Loucy (cell line): ENCODE measurements at regions not wholly inside any gene's neighbourhood (a gene's known extent, or its start where the extent isn't known, plus 50 kb on each side); places are given as distances from the start of the nearest gene placed in this dataset.

Experiments used
- H2AFZ ChIP-seq: fragments of 200-600 bp; sonication (generic); 2 replicates; pipeline ENCODE4 v1.6.0; 2016; ENCODE audit warnings: antibody characterized with exemption, mild to moderate bottlenecking, low read length, moderate library complexity
- H3F3A ChIP-seq: fragments of 200-600 bp; 2 replicates; pipeline ENCODE4 v1.6.0; 2016; ENCODE audit warnings: antibody characterized with exemption, low read depth, mild to moderate bottlenecking
- H3K27me3 ChIP-seq: fragments of 200-600 bp; sonication (generic); 2 replicates; pipeline ENCODE4 v1.6.1; 2014; ENCODE audit warnings: low read length, mild to moderate bottlenecking; ENCODE audit not compliant: insufficient read depth, poor library complexity, severe bottlenecking
- H3K36me3 ChIP-seq: fragments of 200-600 bp; sonication (generic); 2 replicates; pipeline ENCODE4 v1.6.1; 2016; ENCODE audit warnings: low read length; ENCODE audit not compliant: insufficient read depth
- H3K4me1 ChIP-seq: fragments of 200-600 bp; sonication (generic); 2 replicates; pipeline ENCODE4 v1.5.1; 2014; ENCODE audit warnings: low read length, mild to moderate bottlenecking; ENCODE audit not compliant: insufficient read depth, poor library complexity, severe bottlenecking
- H3K4me2 ChIP-seq: fragments of 200-600 bp; sonication (generic); 2 replicates; pipeline ENCODE4 v1.6.0; 2014; ENCODE audit warnings: antibody characterized with exemption, low read length, low read depth, mild to moderate bottlenecking; ENCODE audit not compliant: poor library complexity, severe bottlenecking
- H3K4me3 ChIP-seq: fragments of 200-600 bp; sonication (generic); 2 replicates; pipeline ENCODE4 v1.5.1; 2014; ENCODE audit warnings: low read length, mild to moderate bottlenecking, mixed read lengths; ENCODE audit not compliant: poor library complexity, severe bottlenecking
- H3K79me2 ChIP-seq: fragments of 200-600 bp; sonication (generic); 2 replicates; pipeline ENCODE4 v1.6.1; 2014; ENCODE audit warnings: low read length; ENCODE audit not compliant: insufficient read depth
- H3K9ac ChIP-seq: fragments of 200-600 bp; sonication (generic); 2 replicates; pipeline ENCODE4 v1.6.0; 2014; ENCODE audit warnings: mild to moderate bottlenecking, low read depth, low read length, moderate library complexity; ENCODE audit not compliant: poor library complexity, severe bottlenecking
- H3K9me2 ChIP-seq: fragments of 200-600 bp; sonication (generic); replicated peaks from 2 replicates; pipeline ENCODE4 v1.6.1; 2016; ENCODE audit warnings: low read depth, low read length, mixed read lengths
- H3K9me3 ChIP-seq: fragments of 200-600 bp; sonication (generic); 2 replicates; pipeline ENCODE4 v1.6.1; 2014; ENCODE audit warnings: mild to moderate bottlenecking, antibody characterized with exemption, low read length, low read depth; ENCODE audit not compliant: insufficient read depth
- H4K20me1 ChIP-seq: fragments of 200-600 bp; sonication (generic); 2 replicates; pipeline ENCODE4 v1.6.0; 2014; ENCODE audit warnings: antibody characterized with exemption, low read length, mild to moderate bottlenecking; ENCODE audit not compliant: insufficient read depth, poor library complexity, severe bottlenecking
- CTCF ChIP-seq: fragments of 200-600 bp; sonication (generic); conservative IDR thresholded peaks from 2 replicates; pipeline ENCODE4 v1.5.1; 2014; ENCODE audit warnings: mild to moderate bottlenecking, antibody characterized with exemption, low read length
- EZH2phosphoT487 ChIP-seq: fragments of 200-600 bp; IDR thresholded peaks from 2 replicates; pipeline ENCODE4 v1.6.1; 2018; ENCODE audit warnings: antibody characterized with exemption, mild to moderate bottlenecking, moderate library complexity, borderline replicate concordance

GRCh38 chr1:38267037-38268036 is 220.7 kb upstream of the POU3F1 start:
- Histone ChIP-seq H3K4me3 (no peak overlapping the region), H3K9ac (no peak overlapping the region), H3K9me3 (no peaks in the 10 kb centered on the region), H3K4me2 (no peak overlapping the region), H4K20me1 (no peaks in the 10 kb centered on the region), H3F3A (no peaks in the 10 kb centered on the region), H3K79me2 (no peaks in the 10 kb centered on the region), H2AFZ (no peak overlapping the region), H3K36me3 (no peaks in the 10 kb centered on the region), H3K27me3 (no peaks in the 10 kb centered on the region), H3K4me1 (no peaks in the 10 kb centered on the region), H3K9me2 (no peaks in the 10 kb centered on the region)
- no peak for TF ChIP-seq EZH2phosphoT487

- Histone ChIP-seq H3K4me3 (no peak overlapping the region), H2AFZ (no peak overlapping the region), H3K4me2 (no peak overlapping the region), H3K9ac (no peak overlapping the region), H4K20me1 (no peaks in the 10 kb centered on the region), H3K36me3 (no peaks in the 10 kb centered on the region), H3K4me1 (no peaks in the 10 kb centered on the region), H3K9me3 (no peaks in the 10 kb centered on the region), H3F3A (no peaks in the 10 kb centered on the region), H3K27me3 (no peaks in the 10 kb centered on the region), H3K9me2 (no peaks in the 10 kb centered on the region), H3K79me2 (no peaks in the 10 kb centered on the region)
- TF ChIP-seq CTCF = no peak
- no peak for TF ChIP-seq EZH2phosphoT487
Measured at GRCh38 chr1:38266197-38266520, 219.6 kb upstream of the POU3F1 start.

GRCh38 chr1:38265293-38266196 is 219.0 kb upstream of the POU3F1 start:
- no peak overlapping the region for H2AFZ ChIP-seq
- no peaks in the 10 kb centered on the region for H3K79me2 ChIP-seq
- H3K4me3 ChIP-seq = no peak overlapping the region
- no peaks in the 10 kb centered on the region for H3K9me2 ChIP-seq
- H3K9ac ChIP-seq = no peak overlapping the region
- no peaks in the 10 kb centered on the region for H3K9me3 ChIP-seq
- TF ChIP-seq CTCF = no peak
- TF ChIP-seq EZH2phosphoT487 = no peak
- no peaks in the 10 kb centered on the region for H3K36me3 ChIP-seq
- no peaks in the 10 kb centered on the region for H3K4me1 ChIP-seq
- no peaks in the 10 kb centered on the region for H3K27me3 ChIP-seq
- no peak overlapping the region for H3K4me2 ChIP-seq
- H3F3A ChIP-seq = no peaks in the 10 kb centered on the region
- H4K20me1 ChIP-seq = no peaks in the 10 kb centered on the region
